ENCODE measurements at regions not wholly inside any gene's neighbourhood (a gene's known extent, or its start where the extent isn't known, plus 50 kb on each side); places are given as distances from the start of the nearest gene placed in this dataset.
"Not testable (repeated sequence)": the region's sequence is repeated elsewhere in the genome, so short reads cannot be mapped to it uniquely, and the experiment has no call there.

DNA sequence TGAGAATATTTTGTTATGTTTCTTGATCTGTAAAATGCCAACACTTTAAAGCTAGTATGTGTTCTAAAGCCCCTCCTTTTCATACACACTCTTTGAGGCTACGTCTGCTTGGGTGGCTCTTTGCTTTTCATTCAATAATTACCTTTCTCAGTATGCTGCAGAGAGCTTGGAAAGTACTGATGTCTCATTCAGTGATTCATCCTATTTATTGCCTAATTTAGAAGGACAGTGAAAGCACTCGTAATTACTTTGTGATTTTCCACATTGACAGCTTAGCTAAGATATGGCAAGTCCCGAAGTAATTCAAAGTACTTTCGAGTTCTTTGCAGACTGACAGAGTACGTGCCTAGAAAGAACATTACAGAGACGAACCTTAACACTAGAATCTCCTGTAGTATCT lies 57.2 kb downstream of the BMP15 start:
- Histone ChIP-seq H3K27me3 (no peaks in the 10 kb centered on the region), H3K27ac (no peak overlapping the region), H3K4me3 (no peak overlapping the region), H3K9me3 (no peaks in the 10 kb centered on the region), H3K36me3 (replicated peaks in 1 of 2; ENCODE audit: insufficient read depth in 1 of 2, low read depth in 2 of 2) (no peaks in the 10 kb centered on the region), H3K4me1 (no peaks in the 10 kb centered on the region)
- no peak for ATAC-seq
- no peak for TF ChIP-seq POLR2A (IDR thresholded peaks at IDR 0.05)
- TF ChIP-seq, protein P1, sequence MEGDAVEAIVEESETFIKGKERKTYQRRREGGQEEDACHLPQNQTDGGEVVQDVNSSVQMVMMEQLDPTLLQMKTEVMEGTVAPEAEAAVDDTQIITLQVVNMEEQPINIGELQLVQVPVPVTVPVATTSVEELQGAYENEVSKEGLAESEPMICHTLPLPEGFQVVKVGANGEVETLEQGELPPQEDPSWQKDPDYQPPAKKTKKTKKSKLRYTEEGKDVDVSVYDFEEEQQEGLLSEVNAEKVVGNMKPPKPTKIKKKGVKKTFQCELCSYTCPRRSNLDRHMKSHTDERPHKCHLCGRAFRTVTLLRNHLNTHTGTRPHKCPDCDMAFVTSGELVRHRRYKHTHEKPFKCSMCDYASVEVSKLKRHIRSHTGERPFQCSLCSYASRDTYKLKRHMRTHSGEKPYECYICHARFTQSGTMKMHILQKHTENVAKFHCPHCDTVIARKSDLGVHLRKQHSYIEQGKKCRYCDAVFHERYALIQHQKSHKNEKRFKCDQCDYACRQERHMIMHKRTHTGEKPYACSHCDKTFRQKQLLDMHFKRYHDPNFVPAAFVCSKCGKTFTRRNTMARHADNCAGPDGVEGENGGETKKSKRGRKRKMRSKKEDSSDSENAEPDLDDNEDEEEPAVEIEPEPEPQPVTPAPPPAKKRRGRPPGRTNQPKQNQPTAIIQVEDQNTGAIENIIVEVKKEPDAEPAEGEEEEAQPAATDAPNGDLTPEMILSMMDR (IDR thresholded peaks at IDR 0.05), result no peak
- intact Hi-C loops (cut with DNase I), result no loop called here
- 68 to 80% methylated on average over 6 of the region's 6 CpGs for WGBS, 2 donors
- DNase-seq, result no peak

DNA sequence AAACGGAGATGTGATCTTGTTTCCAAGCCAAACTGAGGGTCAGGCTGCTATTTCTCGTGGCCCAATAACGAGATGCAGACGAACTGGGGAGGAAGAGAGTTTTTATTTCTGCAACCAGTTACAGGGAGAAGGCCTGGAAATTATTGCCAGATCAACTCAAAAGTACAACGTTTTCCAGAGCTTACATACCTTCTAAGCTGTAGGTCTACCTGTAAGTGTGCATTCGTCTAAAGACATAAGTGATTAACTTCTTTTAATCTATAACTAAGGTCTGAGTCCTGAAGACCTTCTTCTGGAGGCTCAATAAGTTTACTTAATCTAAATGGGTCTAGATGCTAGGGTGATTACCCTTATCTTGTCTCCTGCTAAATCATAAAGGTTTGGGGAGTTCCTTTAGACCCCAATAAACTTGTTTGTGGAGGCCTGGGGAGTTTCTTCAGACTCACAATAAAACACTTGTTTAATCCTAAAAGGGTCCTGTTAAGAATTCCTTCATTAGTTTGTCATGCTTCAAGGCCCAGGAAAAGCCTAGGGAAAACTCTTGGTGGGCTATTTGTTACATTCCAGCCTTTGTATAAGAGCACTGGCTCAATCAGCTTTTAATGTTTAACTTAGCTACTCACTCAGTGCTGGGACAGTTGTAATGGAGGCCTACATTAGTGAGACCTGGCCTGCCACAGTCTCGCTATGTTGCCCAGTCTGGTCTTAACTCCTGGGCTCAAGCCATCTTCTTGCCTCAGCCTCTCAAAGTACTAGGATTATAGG lies 58.5 kb downstream of the BMP15 start:
- WGBS, 2 donors, result 64 to 66% methylated on average over 7 of the region's 7 CpGs
- H3K4me3 ChIP-seq; H3K9me3 ChIP-seq; H3K27ac ChIP-seq; H3K4me1 ChIP-seq; H3K27me3 ChIP-seq; H3K36me3 ChIP-seq (replicated peaks in 1 of 2; ENCODE audit: insufficient read depth in 1 of 2, low read depth in 2 of 2); ATAC-seq; intact Hi-C loops (cut with DNase I); DNase-seq: not testable (repeated sequence)

- Histone ChIP-seq H3K4me1 (no peaks in the 10 kb centered on the region), H3K27ac (no peak overlapping the region), H3K27me3 (no peaks in the 10 kb centered on the region), H3K36me3 (replicated peaks in 1 of 2; ENCODE audit: insufficient read depth in 1 of 2, low read depth in 2 of 2) (no peaks in the 10 kb centered on the region), H3K4me3 (no peak overlapping the region), H3K9me3 (no peaks in the 10 kb centered on the region)
- DNase-seq, result no peak
- 71 to 94% methylated on average over 2 of the region's 2 CpGs for WGBS, 2 donors
- intact Hi-C loops (cut with DNase I), result no loop called here
- TF ChIP-seq POLR2A (IDR thresholded peaks at IDR 0.05), result no peak
- TF ChIP-seq, protein P1 (IDR thresholded peaks at IDR 0.05), result no peak
- ATAC-seq, result no peak
These were observed 60.9 kb downstream of the BMP15 start for GRCh38 chrX:50971395-50971794.

GRCh38 chrX:50973199-50973598 lies 62.7 kb downstream of the BMP15 start:
- H3K27ac ChIP-seq, result no peak overlapping the region
- H3K27me3 ChIP-seq, result no peaks in the 10 kb centered on the region
- DNase-seq (no peak), ATAC-seq (no peak)
- H3K4me3 ChIP-seq, result no peak overlapping the region
- WGBS, 2 donors, result 48 to 76% methylated on average over 3 of the region's 3 CpGs
- TF ChIP-seq POLR2A (IDR thresholded peaks at IDR 0.05), result no peak
- TF ChIP-seq, protein P1 (IDR thresholded peaks at IDR 0.05), result no peak
- no peaks in the 10 kb centered on the region for H3K36me3 ChIP-seq (replicated peaks in 1 of 2; ENCODE audit: insufficient read depth in 1 of 2, low read depth in 2 of 2)
- no peaks in the 10 kb centered on the region for H3K4me1 ChIP-seq
- intact Hi-C loops (cut with DNase I), result no loop called here
- H3K9me3 ChIP-seq, result no peaks in the 10 kb centered on the region

GRCh38 chrX:50978920-50979682 lies 68.6 kb downstream of the BMP15 start:
- Histone ChIP-seq H3K4me3 (no peak overlapping the region), H3K9me3 (no peaks in the 10 kb centered on the region), H3K36me3 (replicated peaks in 1 of 2; ENCODE audit: insufficient read depth in 1 of 2, low read depth in 2 of 2) (no peaks in the 10 kb centered on the region), H3K27me3 (no peaks in the 10 kb centered on the region), H3K4me1 (no peaks in the 10 kb centered on the region), H3K27ac (no peak overlapping the region)
- ATAC-seq, result no peak
- DNase-seq, result peak in 1 of 4 donors; percentile 2
- intact Hi-C loops (cut with DNase I), result no loop called here
- WGBS, 2 donors, result 58 to 72% methylated on average over 12 of the region's 13 CpGs
- TF ChIP-seq, protein P1 (IDR thresholded peaks at IDR 0.05), result no peak
- TF ChIP-seq POLR2A (IDR thresholded peaks at IDR 0.05), result no peak

Measured in body of pancreas (tissue), 4 donors.